Activated CD4-positive, alpha-beta T cell treated with anti-CD3 and anti-CD28 coated beads, Interleukin-10, Interleukin-2, amounts not matched to agents 100 ng/mL and 50 ng/mL, durations not matched to agents 16 hours and 8 hours (primary cell): ENCODE measurements at regions not wholly inside any gene's neighbourhood (a gene's known extent, or its start where the extent isn't known, plus 50 kb on each side); places are given as distances from the start of the nearest gene placed in this dataset.
"Not testable (repeated sequence)": the region's sequence is repeated elsewhere in the genome, so short reads cannot be mapped to it uniquely, and the experiment has no call there.

Experiments used
- DNase-seq: peaks from one replicate; pipeline ENCODE4 v3.0.0-alpha.2; 2020

DNA sequence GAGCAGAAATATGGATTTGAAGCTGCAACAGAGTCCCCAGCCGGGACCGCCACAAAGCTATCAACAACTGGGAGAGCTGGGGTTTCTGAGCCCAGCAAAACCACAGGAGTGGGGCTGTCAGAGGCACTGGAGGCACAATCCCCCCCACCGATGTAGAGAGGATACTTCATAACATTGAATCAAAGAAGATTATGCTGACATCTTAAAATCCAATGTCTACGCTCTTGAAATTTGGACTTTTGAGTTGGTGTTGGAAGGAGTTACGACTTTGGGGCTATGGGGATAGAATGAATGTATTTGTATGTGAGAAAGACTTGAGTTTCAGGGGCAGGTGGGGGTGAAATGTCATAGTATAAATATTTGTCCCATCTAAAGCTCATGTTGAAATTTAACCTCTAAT lies 1121.6 kb upstream of the CDH8 start:
- DNase-seq: no peak

DNA sequence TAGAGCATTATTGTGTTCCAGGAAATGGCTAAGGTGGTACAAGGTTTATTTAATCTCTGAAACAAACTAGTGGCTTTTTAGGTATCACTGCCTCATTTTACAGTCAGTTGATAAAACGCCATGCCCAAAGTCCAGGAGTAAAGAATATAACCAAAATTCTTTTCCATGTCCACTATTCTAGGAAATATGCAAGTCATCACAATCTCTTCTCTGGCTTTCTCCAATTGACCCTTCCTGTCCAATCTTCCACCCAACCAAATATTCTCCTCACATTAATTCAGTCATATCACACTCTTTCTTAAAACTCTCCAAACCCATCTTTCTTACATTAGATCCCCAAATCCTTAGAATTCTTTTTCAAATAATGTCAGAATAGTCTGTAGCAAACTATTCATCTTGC lies 1110.0 kb upstream of the CDH8 start:
- DNase-seq: no peak

DNA sequence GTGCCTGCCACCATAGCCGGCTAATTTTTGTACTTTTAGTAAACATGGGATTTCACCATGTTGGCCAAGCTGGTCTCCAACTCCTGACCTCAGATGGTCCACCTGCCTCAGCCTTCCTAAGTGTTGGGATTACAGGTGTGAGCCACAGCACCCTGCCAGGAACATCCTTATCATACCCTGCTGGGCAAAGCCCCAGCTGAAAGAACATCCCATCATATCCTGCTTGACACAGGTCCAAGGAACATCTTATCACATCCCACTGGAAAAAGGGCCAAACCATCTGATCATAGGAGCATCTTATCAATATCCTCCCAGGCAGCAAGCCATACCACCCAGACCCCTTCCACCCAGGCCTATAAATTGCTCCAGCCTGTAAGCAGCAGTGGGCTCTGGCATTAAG lies 1109.2 kb upstream of the CDH8 start:
- no peak for DNase-seq

DNA sequence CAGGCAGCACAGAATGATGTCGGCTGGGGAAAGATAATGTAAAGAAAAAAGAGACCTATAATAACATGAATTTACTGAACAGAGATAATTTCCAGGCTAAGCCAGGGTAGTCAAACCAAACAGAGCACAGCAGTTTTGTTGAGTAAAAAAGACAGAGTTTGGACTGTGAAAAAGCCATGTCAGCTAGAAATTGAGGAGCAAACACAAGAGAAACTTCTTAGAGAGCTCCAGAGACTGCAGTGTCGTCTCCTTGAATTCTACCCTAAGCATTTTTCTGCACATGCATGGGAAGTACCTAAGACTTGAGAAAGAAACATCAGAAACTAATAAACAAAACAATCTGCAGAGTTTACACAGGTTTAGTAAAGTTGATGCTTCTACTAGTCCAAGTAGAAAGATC lies 1098.8 kb upstream of the CDH8 start:
- DNase-seq: no peak

DNA sequence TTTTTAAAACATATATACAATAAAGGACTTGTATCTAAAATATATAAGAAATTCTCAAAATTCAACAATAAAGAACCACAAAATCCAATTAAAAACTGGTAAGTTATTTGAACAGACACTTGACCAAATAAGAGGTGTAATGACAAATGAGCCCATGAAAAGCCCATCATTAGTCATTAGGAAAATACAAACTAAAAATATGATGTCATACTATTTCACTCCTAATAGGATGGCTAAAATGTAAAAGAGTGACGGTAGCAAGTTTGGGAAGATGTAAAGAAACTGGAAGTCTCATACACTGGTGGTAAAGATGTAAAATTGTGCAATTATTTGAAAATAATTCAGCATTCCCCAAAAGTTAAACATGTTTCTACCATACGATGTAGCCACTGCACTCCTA lies 1095.3 kb upstream of the CDH8 start:
- no peak for DNase-seq

DNA sequence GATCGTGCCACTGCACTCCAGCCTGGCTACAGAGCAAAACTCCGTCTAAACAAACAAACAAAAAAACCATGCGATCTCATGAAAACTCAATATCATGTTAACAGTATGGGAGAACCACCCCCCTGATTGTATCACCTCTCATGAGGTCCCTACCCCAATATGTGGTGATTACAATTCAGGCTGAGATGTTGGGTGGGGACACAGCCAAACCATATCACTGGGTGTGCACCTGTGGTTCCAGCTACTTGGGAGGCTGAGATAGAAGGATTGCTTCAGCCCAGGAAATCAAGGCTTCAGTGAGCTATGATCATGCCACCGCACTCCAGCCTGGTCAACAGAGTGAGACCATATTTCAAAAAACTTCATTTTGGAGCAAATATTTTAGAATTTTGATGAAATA lies 1094.7 kb upstream of the CDH8 start:
- DNase-seq: no peak

DNA sequence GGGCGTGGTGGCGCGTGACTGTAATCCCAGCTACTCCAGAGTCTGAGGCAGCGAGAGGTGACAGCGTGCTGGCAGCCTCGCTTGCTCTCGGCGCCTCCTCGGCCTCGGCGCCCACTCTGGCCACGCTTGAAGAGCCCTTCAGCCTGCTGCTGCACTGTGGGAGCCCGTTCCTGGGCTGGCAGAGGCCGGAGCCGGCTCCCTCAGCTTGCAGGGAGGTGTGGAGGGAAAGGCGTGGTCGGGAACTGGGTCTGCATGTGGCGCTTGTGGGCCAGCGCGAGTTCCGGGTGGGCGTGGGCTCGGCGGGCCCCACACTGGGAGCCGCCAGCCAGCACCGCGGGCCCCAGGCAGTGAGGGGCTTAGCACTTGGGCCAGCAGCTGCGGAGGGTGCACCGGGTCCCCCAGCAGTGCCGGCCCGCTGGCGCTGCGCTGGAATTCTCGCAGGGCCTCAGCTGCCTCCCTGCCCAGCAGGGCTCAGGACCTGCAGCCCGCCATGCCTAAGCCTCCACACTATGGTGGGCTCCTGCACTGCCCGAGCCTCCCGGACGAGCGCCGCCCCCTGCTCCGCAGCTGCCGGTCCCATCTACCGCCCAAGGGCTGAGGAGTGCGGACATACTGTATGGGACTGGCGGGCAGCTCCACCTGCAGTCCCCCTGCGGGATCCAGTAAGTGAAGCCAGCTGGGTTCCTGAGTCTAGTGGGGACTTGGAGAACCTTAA lies 1093.3 kb upstream of the CDH8 start:
- no peak for DNase-seq

DNA sequence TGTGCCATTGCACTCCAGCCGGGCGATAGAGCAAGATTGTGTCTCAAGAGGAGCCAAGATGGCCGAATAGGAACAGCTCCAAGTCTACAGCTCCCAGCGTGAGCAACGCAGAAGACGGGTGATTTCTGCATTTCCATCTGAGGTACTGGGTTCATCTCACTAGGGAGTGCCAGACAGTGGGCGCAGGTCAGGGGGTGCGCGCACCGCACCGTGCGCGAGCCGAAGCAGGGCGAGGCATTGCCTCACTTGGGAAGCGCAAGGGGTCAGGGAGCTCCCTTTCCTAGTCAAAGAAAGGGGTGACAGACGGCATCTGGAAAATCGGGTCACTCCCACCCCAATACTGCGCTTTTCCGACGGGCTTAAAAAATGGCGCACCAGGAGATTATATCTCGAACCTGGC lies 1083.7 kb upstream of the CDH8 start:
- not testable (repeated sequence) for DNase-seq

DNA sequence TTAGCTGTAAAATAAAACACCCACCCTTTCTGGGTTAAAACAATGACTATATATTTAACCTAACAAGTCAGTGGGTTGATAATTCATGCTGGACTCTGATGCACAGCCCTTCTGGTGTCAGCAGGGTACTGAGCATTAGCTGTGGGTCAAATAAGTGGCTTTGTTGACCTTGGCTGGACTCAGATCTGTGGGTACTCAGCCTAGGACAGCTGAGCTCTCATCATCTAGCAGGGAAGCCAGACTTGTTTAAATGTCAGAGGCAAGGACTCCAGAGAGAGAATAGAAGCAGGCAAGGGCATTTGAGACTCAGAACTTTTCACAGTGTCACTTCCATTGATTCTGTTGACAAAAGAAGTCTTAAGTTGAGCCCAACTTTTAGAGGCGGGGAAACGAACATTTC lies 1063.8 kb upstream of the CDH8 start:
- no peak for DNase-seq

DNA sequence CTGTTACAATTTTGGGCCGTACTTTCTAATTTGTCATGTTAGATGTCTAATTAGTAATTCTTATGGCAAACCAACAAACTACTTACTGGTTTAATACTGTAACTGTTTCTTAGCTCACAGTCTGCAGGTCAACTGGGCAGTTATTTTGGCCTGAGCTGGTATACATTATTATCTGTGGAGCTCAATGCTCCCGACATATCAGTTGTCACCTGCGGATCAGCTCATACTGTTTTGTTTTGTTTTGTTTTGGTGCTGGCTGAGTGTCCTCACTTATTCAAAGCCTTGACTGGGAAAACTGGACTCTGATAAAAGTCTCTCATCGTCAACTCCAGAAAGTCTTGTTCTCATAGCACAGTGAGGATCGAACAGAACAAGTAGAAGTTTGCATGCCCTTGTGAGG lies 1060.6 kb upstream of the CDH8 start:
- no peak for DNase-seq

DNA sequence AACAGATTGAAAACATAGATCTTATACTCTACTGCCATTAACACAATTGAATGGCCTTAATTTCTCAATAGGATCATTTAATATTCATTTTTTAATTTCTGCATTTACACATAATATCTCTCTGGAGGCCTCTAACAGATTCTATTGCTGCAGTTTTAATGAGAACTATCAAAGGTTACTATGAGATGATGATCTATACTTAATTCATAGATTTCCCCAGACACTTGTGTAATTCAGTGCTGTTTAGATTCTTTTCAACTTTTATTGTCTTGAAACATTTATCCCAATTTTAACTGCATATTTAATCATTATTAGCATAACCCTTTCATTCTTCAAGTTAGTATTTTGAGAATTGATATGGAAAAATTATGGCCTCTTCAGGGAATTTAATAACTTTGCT lies 1056.5 kb upstream of the CDH8 start:
- DNase-seq: no peak

DNA sequence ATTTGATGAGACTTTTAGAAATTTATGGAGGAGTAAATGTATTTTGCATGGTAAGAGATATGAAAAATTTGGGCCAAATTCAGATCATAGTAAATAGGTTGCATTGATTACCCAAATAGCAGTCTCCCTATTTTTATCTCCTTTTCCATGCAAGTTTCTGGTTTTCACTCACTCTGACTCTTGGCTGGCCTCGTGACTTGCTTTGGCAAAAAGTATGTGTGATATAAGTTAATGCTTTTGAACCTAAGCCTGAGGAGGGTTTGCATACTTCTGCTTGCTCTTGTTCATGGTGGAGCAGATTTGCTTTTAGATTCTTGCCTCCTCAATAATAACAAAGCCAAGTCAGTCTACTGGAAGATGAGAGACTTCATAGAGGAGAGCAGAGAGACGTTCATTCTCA lies 1045.9 kb upstream of the CDH8 start:
- DNase-seq: no peak

DNA sequence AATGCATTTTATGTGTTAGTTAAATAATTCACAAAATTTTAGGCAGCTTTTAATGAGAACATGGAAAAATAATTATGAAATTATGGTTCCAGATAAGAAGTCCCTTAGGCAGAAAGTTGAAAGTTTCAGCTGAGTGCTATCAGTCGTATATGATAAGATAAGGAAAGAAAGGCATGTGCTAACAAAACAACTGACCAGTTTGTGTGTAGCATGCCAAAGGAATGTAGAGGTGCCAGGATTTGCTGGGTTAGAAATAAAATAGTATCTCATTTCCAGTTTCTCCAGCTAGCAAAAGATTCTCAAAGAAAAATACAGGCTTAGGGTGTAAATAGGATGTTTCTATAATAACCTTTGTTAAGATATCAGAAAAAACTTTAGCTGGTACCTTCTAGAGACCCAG lies 1044.5 kb upstream of the CDH8 start:
- DNase-seq: no peak

DNA sequence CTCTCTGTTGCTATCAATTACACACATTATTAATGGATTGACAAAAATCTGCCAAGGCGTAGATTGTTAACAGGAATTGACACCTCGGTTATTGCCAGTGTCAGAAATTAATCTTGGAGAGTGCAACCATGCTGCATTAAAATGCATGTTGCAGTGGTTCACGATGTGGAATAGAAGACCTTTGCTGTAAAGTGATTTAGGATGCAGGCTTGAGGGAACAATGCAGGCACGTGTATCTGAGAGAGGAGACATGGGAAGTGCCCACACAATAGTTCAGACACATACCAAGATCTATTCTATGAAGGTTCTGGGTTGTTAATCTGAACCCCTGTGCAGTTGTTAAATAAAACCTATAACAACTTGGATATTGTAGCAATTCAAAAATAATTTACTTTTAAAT lies 1032.8 kb upstream of the CDH8 start:
- no peak for DNase-seq

DNA sequence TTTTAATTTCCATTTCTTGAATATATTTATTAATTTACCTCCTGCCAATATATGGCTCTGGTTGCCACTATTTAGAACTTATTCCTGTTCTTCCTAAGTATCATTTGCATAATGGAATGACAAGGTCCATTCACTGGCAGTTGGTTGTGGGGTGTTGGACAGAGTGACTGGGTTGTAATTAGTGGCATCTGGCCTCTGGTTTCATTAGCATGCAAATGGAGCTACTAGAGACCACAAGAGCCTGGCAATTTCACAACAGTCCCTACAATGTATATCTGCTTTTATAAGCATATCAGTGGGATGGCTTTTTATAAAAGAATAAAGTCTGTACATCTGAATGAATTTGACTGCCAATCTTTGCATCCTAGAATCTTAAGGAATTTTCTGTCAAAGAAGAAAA lies 1030.9 kb upstream of the CDH8 start:
- no peak for DNase-seq

DNA sequence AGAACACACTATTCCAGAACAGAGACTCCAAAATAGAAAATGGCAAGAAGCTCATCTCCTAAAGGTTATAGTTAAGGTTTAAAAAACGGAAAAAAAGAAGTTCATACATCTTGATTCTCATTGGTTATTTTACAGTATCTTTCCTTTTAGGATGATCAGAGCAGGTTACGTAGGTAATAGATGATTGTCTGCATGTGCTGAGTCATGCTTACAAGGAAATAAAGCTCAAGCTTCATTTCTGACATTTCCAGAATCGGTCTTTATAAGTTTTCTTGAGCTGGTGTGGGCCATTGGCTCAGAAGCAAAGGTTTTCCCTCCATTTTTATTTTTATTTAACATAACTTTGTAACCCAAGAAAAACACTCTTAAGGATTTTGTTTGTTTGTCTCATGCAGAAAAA lies 1030.3 kb upstream of the CDH8 start:
- DNase-seq: no peak

DNA sequence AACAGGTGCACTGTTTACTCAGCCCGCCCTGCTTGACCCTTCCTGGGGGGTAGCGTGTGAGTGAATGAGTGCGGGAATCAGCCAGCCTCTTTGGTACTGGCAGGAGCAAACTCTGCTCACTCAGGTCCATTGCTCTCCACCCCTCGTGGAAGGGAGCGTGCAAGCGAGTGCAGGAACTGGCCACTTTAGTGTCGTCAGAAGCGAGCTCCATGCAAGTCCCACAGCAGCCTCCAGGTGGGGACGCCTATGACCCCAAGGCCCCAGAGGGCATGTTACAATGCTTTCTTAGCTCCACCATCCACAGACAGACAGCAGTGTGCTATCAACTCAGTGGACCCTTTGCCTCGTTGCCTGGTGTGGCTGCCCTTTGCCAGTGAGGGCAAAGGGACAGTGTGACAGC lies 1025.1 kb upstream of the CDH8 start:
- no peak for DNase-seq

DNA sequence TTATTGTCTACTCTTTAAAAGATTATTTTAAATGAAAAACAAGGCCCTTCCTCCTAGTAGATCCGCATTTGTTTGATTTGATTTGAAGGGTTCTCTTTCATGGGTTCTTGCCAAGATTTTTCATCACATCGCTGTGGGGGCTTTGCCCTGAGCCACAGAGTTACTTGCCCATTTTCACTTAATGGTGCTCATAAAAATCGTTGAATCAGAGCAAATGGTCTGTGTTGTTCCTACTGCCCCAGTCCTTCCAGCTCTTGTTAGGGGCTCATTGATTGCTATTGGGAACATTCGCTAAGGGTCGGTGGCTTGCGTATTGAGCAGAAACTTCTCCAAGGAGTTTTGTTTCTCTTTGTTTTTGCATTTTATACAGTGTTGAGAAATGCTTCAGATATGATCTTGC lies 1023.4 kb upstream of the CDH8 start:
- no peak for DNase-seq

DNA sequence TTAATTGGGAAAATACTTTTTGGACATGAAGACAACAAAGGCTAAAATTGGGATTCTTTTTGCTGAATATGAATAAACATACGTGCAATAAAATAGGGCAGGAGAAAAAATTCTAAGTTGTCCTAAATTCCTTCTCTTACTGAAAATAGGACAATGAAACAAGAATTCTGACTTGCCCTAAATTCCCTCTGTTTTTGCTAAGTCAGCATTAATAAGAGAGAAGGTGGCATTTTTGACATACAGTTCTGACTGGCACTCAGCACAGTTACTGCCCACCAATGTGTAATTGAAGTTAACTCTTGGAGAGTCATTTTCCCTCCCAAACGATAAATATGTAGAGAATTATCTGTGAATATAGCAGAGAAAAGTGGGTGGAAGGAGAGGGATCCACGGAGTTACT lies 1021.1 kb upstream of the CDH8 start:
- no peak for DNase-seq

DNA sequence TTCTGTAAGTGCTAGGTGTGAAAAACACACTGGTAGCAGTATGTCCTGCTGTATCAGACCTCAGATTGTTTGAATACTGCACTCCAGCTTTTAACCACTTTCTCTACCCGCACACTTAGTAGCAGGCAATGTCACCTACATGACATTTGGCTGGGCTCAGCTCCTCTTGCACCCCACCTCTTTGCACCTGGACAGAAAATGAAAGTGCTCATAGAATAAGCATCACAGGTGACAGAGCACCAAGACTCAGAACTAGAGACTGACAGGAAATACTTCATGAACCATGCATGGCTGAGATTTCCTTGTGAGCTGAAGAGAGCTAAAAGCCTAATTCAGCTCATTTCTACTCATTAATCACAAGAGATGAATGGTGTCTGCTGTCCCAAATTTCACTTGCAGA lies 1014.2 kb upstream of the CDH8 start:
- no peak for DNase-seq

DNA sequence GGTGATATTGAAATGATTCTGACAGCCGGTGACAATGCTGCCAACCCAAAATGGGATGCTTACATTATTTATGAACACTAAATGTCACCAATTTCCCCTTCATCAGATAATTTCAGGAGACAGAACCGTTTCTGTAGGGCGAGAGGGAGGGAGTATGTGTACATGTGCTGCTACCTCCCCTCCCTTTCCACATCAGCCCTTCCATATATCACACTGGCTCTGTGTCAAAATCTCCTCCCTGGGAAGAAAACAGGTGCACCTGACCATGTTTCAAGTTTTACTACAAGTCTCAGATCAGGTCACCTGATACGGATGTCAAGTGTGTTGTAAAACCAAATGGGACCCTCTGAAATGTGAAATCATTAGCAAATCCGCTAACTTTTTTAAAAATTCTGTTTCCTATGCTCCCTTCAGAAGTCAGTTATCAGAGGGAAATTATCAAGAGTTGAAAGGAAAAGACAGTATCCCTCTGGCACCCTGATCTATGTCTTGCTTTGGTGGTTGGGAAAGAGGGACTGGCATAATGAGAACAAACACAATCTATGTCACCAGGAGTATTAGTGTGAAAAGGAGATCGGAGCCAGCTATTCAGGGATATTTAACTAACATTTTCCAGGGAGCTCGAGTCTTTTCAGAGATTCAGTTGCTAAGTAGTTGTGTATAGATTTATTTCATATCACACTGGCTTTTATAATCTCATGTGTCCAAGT lies 1002.3 kb upstream of the CDH8 start:
- DNase-seq: no peak

DNA sequence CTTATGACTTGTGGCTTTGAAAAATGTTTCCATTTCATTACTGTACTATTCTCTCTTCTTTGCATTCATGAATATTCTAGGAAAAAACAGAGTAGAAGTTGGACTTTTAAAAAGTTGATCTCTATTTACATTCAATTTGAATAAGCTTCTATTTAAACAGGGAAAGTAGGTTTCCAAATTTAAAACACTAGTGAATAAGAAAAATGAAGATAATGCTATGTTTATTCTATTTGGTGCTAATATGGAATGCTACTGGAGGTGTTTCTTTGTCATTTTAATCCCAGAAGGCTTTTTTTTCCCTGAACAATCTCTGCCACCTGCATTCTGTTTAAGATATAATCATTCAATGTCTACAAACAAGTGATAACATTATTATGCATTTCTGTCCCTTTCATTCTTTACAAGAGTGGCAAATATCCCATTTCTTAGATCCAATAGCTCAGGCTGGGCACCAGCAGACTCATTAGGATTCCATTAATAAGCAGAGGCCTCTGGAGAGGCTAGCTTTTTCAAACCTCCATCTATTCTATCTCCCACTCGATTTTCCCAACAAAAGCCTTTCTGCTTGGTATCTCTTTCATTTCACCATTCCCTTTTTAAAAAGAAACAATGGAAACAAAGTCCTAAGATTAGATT lies 1001.6 kb upstream of the CDH8 start:
- DNase-seq: no peak

DNA sequence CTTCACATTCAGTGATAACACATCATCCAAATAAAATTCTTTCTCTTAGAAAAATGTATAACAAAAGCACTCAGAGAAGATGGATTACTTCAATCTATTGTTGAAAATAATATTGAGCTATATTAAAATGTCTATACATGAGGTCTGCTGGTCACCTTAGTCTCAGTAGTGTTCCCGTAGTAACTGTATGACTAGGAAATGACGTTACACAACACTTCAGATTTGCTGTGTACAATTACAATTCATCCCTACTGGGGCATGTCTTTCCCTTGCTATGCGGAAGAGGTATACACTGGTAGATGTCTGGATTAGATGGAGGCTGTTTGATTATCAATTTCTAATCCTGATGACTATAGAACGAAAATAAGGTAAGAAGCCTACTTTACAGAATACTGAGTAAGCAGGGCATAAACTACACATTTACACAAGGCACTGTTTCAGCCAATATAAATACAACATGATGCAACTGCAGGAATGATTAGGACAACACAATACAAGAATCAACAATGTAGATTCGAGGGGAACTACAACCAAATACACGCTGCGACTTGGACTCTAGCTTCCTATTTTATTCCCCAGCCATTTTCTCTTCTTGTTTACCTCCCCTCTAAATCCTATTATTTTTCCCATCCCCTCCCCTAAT lies 982.5 kb upstream of the CDH8 start:
- no peak for DNase-seq

DNA sequence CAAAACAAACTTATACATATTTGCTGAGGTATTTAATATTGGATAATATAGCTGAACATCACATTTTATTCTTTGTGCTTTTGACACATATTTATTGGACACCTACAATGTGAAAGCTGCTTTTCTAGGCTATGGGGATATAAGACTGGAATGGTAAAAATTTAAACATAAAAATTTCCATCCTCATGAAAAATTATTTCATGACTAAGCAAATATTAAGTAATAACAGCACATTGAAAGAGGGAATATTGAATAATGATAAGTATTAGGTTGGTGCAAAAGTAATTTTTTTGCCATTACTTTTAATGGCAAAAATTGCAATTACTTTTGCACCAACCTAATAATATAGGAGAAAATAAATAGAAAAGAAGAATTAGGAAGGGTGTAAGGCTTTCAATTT lies 972.5 kb upstream of the CDH8 start:
- no peak for DNase-seq
